ENCODE measurements at regions not wholly inside any gene's neighbourhood (a gene's known extent, or its start where the extent isn't known, plus 50 kb on each side); places are given as distances from the start of the nearest gene placed in this dataset.
"Not testable (repeated sequence)": the region's sequence is repeated elsewhere in the genome, so short reads cannot be mapped to it uniquely, and the experiment has no call there.

- intact Hi-C loops (cut with micrococcal nuclease); H3K4me1 Mint-ChIP-seq; H3K4me3 Mint-ChIP-seq; H3K27me3 ChIP-seq (ENCODE audit: insufficient read depth, low read length); H3K27me3 Mint-ChIP-seq; H3K4me3 ChIP-seq (ENCODE audit: low read length in 2 of 2); H3K4me1 ChIP-seq (ENCODE audit: insufficient read depth, low read length); CTCF ChIA-PET (ENCODE audit: partially characterized antibody); POLR2A ChIA-PET (ENCODE audit: partially characterized antibody); H3K27ac Mint-ChIP-seq; H3K27ac ChIP-seq (ENCODE audit: low read depth, low read length); H3K36me3 ChIP-seq (ENCODE audit: insufficient read depth, low read length); DNase-seq: not testable (repeated sequence)
- H3K9me3 ChIP-seq (ENCODE audit: control insufficient read depth in 1 of 2, low read length in 2 of 2), result peaks cover 6 to 49% of the 10 kb centered on the region in 2 donors
- Mint-ChIP-seq H3K9me3 (peaks cover 12 to 93% (median 89%) of the 10 kb centered on the region in 8 donors), H3K36me3 (peaks cover 32 to 65% of the 10 kb centered on the region in 2 donors)
These were observed 212.1 kb downstream of the FOXD4L6 start for GRCh38 chr9:40916399-40916783.

- H3K4me1 ChIP-seq (ENCODE audit: insufficient read depth, low read length); H3K4me1 Mint-ChIP-seq; DNase-seq; intact Hi-C loops (cut with micrococcal nuclease); H3K27me3 ChIP-seq (ENCODE audit: insufficient read depth, low read length); H3K4me3 ChIP-seq (ENCODE audit: low read length in 2 of 2); POLR2A ChIA-PET (ENCODE audit: partially characterized antibody); CTCF ChIA-PET (ENCODE audit: partially characterized antibody); H3K27ac ChIP-seq (ENCODE audit: low read depth, low read length); H3K4me3 Mint-ChIP-seq; H3K36me3 ChIP-seq (ENCODE audit: insufficient read depth, low read length); H3K27me3 Mint-ChIP-seq; H3K27ac Mint-ChIP-seq: not testable (repeated sequence)
- peaks cover 12 to 97% (median 94%) of the 10 kb centered on the region in 8 donors for H3K9me3 Mint-ChIP-seq
- peaks cover 6 to 53% of the 10 kb centered on the region in 2 donors for H3K9me3 ChIP-seq (ENCODE audit: control insufficient read depth in 1 of 2, low read length in 2 of 2)
- peaks cover 32 to 71% of the 10 kb centered on the region in 2 donors for H3K36me3 Mint-ChIP-seq
These were observed 212.7 kb downstream of the FOXD4L6 start for GRCh38 chr9:40915660-40916398.

GRCh38 chr9:40914772-40915659, 213.5 kb downstream of the FOXD4L6 start:
- intact Hi-C loops (cut with micrococcal nuclease), result no loop called here
- H3K4me3 ChIP-seq (ENCODE audit: low read length in 2 of 2), result no peak overlapping the region
- Mint-ChIP-seq H3K36me3 (peaks cover 29 to 76% of the 10 kb centered on the region in 2 donors), H3K4me3 (no peak overlapping the region), H3K9me3 (peaks cover 10 to 97% (median 95%) of the 10 kb centered on the region in 8 donors), H3K4me1 (no peaks in the 10 kb centered on the region), H3K27me3 (peaks cover 0 to 2% of the 10 kb centered on the region in 2 donors), H3K27ac (no peak overlapping the region)
- H3K4me1 ChIP-seq (ENCODE audit: insufficient read depth, low read length), result no peaks in the 10 kb centered on the region
- H3K36me3 ChIP-seq (ENCODE audit: insufficient read depth, low read length), result no peaks in the 10 kb centered on the region
- POLR2A ChIA-PET (ENCODE audit: partially characterized antibody), result no interaction called here
- DNase-seq, result no peak
- CTCF ChIA-PET (ENCODE audit: partially characterized antibody), result no interaction called here
- peaks cover 6 to 60% of the 10 kb centered on the region in 2 donors for H3K9me3 ChIP-seq (ENCODE audit: control insufficient read depth in 1 of 2, low read length in 2 of 2)
- H3K27ac ChIP-seq (ENCODE audit: low read depth, low read length), result no peak overlapping the region
- no peaks in the 10 kb centered on the region for H3K27me3 ChIP-seq (ENCODE audit: insufficient read depth, low read length)

GRCh38 chr9:40913928-40914673, 214.4 kb downstream of the FOXD4L6 start:
- Histone ChIP-seq H3K4me1 (ENCODE audit: insufficient read depth, low read length) (no peaks in the 10 kb centered on the region), H3K27ac (ENCODE audit: low read depth, low read length) (no peak overlapping the region), H3K36me3 (ENCODE audit: insufficient read depth, low read length) (no peaks in the 10 kb centered on the region), H3K27me3 (ENCODE audit: insufficient read depth, low read length) (no peaks in the 10 kb centered on the region), H3K4me3 (ENCODE audit: low read length in 2 of 2) (no peak overlapping the region), H3K9me3 (ENCODE audit: control insufficient read depth in 1 of 2, low read length in 2 of 2) (peaks cover 7 to 64% of the 10 kb centered on the region in 2 donors)
- Mint-ChIP-seq H3K4me1 (no peaks in the 10 kb centered on the region), H3K27me3 (peaks cover 0 to 2% of the 10 kb centered on the region in 2 donors), H3K27ac (no peak overlapping the region), H3K36me3 (peaks cover 28 to 74% of the 10 kb centered on the region in 2 donors), H3K4me3 (no peak overlapping the region), H3K9me3 (peaks cover 10 to 97% (median 95%) of the 10 kb centered on the region in 8 donors)
- intact Hi-C loops (cut with micrococcal nuclease), result no loop called here
- POLR2A ChIA-PET (ENCODE audit: partially characterized antibody), result no interaction called here
- no peak for DNase-seq
- CTCF ChIA-PET (ENCODE audit: partially characterized antibody), result no interaction called here

- Mint-ChIP-seq H3K4me1 (no peaks in the 10 kb centered on the region), H3K9me3 (peaks cover 10 to 97% (median 96%) of the 10 kb centered on the region in 8 donors), H3K27me3 (peaks cover 0 to 2% of the 10 kb centered on the region in 2 donors), H3K27ac (no peak overlapping the region), H3K4me3 (no peak overlapping the region), H3K36me3 (peaks cover 26 to 73% of the 10 kb centered on the region in 2 donors)
- CTCF ChIA-PET (ENCODE audit: partially characterized antibody), result no interaction called here
- DNase-seq, result no peak
- H3K9me3 ChIP-seq (ENCODE audit: control insufficient read depth in 1 of 2, low read length in 2 of 2), result peaks cover 12 to 72% of the 10 kb centered on the region in 2 donors
- H3K27me3 ChIP-seq (ENCODE audit: insufficient read depth, low read length), result no peaks in the 10 kb centered on the region
- H3K27ac ChIP-seq (ENCODE audit: low read depth, low read length), result no peak overlapping the region
- POLR2A ChIA-PET (ENCODE audit: partially characterized antibody), result no interaction called here
- no peaks in the 10 kb centered on the region for H3K4me1 ChIP-seq (ENCODE audit: insufficient read depth, low read length)
- H3K36me3 ChIP-seq (ENCODE audit: insufficient read depth, low read length), result no peaks in the 10 kb centered on the region
- intact Hi-C loops (cut with micrococcal nuclease), result no loop called here
- no peak overlapping the region for H3K4me3 ChIP-seq (ENCODE audit: low read length in 2 of 2)
These were observed 215.3 kb downstream of the FOXD4L6 start for GRCh38 chr9:40913096-40913719.

GRCh38 chr9:40912679-40913078, 215.8 kb downstream of the FOXD4L6 start:
- H3K27me3 Mint-ChIP-seq; DNase-seq; H3K4me1 Mint-ChIP-seq; H3K27ac ChIP-seq (ENCODE audit: low read depth, low read length); H3K4me3 ChIP-seq (ENCODE audit: low read length in 2 of 2); H3K36me3 ChIP-seq (ENCODE audit: insufficient read depth, low read length); POLR2A ChIA-PET (ENCODE audit: partially characterized antibody); H3K4me1 ChIP-seq (ENCODE audit: insufficient read depth, low read length); CTCF ChIA-PET (ENCODE audit: partially characterized antibody); H3K4me3 Mint-ChIP-seq; H3K27ac Mint-ChIP-seq; intact Hi-C loops (cut with micrococcal nuclease); H3K27me3 ChIP-seq (ENCODE audit: insufficient read depth, low read length): not testable (repeated sequence)
- Mint-ChIP-seq H3K9me3 (peaks cover 10 to 97% (median 95%) of the 10 kb centered on the region in 8 donors), H3K36me3 (peaks cover 26 to 67% of the 10 kb centered on the region in 2 donors)
- peaks cover 12 to 78% of the 10 kb centered on the region in 2 donors for H3K9me3 ChIP-seq (ENCODE audit: control insufficient read depth in 1 of 2, low read length in 2 of 2)

Data from CD4-positive, alpha-beta memory T cell (primary cell).